OCI-LY7 (cell line): ENCODE measurements at regions not wholly inside any gene's neighbourhood (a gene's known extent, or its start where the extent isn't known, plus 50 kb on each side); places are given as distances from the start of the nearest gene placed in this dataset.

Source experiments
- CTCF ChIP-seq: fragments of 200-600 bp; sonication (generic); conservative IDR thresholded peaks from 2 replicates; pipeline ENCODE4 v1.5.1; 2014; ENCODE audit warnings: mild to moderate bottlenecking, antibody characterized with exemption, low read length, moderate library complexity, mixed read lengths
- EZH2phosphoT487 ChIP-seq: fragments of 200-600 bp; sonication (generic); IDR thresholded peaks from 2 replicates; pipeline ENCODE4 v1.6.1; 2018; ENCODE audit warnings: low read depth, borderline replicate concordance, mild to moderate bottlenecking, mixed run types, antibody characterized with exemption, low read length, moderate library complexity, mixed read lengths

- no peak for TF ChIP-seq CTCF
- no peak for TF ChIP-seq EZH2phosphoT487
These were observed 195.9 kb upstream of the PPP1R26 start for GRCh38 chr9:135283671-135284070.
